Hippocampal formation (tissue), 2 donors: ENCODE measurements at regions not wholly inside any gene's neighbourhood (a gene's known extent, or its start where the extent isn't known, plus 50 kb on each side); places are given as distances from the start of the nearest gene placed in this dataset.

Experiments used
- DNase-seq, 2 donors: peaks; one replicate each; lab custom pipeline; 2025; lab: John Stamatoyannopoulos, UW

DNA sequence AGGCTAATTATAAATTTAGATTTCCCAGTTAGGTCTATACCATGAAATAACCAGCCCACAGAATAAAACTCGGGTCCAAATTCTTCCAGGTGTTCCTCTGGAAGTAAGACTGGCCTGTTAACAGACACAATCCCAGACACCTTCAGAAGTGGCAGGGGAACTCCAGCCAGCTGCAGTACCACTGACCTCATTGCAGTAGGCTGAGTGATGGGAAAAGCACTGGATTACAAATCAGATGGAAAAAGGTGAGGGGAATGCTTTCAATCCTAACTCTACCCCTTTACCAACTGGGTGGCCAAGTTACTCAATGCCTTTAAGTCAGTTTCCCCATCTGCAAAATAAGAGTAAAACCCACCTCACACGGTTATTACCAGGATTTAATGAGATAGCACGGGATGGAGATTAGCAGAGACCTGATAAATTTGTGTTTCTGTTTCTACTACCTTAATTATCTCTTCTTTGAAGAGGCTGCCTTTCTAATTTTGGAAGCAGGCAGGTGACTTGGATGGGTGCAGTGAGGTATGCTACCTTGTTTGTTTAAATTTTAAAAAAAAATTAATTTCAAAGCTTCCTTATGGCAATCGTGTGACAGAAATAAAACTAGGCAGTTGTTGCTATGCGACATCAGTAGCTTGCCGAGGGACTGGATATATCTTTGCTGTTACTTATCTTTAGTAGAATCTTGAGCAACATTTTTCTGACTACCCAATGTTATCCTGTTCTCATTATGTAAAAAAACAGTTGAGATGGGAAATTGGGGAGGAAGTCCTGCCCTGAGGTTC, 167.3 kb upstream of the GRIN2B start:
- peak in 1 of 2 donors; percentile 20 for DNase-seq

- no peak for DNase-seq
Observed at GRCh38 chr12:14153803-14154202, 172.4 kb upstream of the GRIN2B start.

DNA sequence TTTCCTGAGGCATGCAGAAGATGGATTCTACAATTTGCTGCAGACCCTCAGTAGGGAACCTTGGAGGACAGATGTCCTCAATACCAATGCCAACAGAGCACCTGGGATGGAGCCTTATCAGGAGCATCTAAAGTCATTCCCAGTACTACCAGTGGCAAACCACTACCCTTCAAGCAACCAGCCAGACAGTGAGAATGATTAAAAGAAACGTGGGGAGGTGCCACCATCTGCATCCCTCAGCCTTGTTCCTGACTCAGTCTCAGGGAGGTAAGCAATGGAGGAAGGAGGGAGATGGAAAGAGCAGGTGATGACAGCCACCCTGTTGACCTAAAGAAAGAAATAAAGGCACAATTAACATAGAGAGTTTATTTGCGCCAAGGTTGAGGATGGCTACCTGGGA, 175.2 kb upstream of the GRIN2B start:
- no peak for DNase-seq

- DNase-seq: no peak
Observed at GRCh38 chr12:14157088-14157747, 175.8 kb upstream of the GRIN2B start.

DNA sequence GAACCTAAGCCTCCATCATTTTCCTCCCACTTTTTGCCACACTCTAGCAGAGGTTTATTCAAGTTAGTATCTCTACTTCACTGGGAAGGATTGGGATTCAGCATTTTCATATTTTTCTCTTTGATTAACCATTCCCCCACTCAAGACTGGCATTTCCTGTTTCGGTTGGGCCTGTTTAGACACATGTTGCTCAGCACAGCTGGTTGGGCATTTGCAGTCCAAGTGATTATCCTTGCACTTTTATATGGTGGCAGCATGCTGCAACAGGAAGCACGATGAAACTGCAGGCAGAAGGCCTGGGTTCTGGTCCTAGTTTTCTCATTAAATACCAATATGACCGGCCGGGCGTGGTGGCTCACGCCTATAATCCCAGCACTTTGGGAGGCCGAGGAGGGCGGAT, 182.9 kb upstream of the GRIN2B start:
- no peak for DNase-seq

GRCh38 chr12:14167005-14167628, 185.7 kb upstream of the GRIN2B start:
- peak; percentile 33 to 77 for DNase-seq

DNA sequence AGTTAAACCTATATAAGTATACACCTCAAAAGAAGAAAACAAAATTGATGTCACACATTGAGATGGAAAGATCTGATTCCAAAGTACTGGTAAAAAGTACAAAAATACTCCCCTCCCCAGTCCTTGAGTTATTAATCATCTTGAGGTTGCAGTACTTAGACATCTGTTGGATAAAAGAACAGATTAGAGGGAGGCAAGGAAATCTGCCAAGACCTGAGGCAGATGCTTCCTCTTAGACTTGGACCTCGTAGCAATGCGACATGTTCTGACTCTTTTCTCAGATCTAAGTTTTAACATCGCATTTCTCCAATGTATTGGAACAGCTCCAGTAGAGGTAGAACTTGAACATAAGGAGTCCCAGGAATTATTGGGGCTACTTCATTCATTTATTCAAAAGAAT, 187.9 kb upstream of the GRIN2B start:
- no peak for DNase-seq

GRCh38 chr12:14171106-14171505, 189.7 kb upstream of the GRIN2B start:
- DNase-seq: no peak

DNA sequence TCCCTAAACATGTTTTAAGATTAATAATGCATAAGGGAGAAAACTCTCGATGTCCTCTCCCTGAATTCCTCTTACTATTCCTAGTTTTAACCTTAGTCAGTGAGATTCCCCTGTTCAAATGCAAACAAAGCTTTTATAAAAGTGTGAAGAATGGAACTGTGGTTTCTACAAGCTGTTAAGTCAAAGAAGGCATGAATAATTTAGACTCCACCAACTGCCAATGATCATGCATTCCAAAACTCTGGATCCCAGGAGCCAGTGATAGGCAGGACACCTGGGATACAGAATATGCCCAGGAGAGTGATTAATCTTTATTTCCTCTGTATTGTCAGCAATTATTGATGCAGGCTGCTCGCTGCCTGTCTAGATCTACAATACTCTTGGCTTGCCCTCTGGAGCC, 190.3 kb upstream of the ATF7IP start:
- DNase-seq: no peak

GRCh38 chr12:14185427-14186192, 179.9 kb upstream of the ATF7IP start:
- DNase-seq: peak in 1 of 2 donors; percentile 48

DNA sequence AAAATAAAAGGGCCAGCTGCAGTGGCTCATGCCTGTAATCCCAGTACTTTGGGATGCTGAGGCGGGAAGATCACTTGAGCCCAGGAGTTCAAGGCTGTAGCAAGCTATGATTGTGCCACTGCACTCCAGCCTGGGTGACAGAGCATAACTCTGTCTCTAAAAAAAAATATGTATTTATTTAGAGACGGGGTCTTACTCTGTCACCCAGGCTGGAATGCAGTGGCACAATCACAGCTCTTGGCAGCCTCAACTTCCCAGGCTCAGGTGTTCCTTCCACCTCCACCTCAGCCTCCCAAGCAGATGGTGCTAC, 179.3 kb upstream of the ATF7IP start:
- DNase-seq: no peak

GRCh38 chr12:14187002-14187401, 178.5 kb upstream of the ATF7IP start:
- no peak for DNase-seq

DNA sequence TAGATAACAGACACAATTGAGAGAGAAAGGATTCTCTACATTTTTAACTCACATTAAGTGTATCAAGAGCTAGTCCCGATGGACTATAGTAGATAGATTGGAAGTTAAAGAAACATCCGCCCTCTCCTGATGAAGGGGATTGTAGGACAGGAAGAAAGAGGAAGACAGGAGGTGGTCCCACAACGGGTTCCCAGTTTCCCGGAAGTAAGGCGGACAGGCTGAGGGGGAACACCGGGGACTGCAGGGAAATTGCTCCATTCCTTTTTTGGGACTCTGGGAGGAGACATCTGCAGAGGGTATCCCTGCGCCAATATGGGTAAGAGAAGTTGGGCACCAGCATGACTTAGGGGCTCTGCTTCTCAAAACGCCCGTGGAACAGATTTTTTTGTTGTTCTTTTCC, 177.5 kb upstream of the ATF7IP start:
- no peak for DNase-seq

- DNase-seq: no peak
Observed at GRCh38 chr12:14188744-14189143, 176.7 kb upstream of the ATF7IP start.

DNA sequence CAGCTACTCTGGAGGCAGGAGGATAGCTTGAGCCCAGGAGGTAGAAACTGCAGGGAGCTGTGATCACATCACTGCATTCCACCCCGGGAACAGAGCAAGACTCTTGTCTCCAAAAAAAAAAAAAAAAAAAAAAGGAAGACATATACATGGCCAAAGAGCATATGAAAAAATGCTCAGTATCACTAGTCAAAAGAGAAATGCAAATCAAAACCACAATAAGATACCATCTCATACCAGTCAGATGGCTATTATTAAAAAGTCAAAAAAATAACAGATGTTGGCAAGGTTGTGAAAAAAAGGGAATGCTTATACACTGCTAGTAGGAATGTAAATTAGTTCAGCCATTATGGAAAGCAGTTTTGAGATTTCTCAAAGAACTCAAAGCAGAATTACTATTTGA, 174.8 kb upstream of the ATF7IP start:
- no peak for DNase-seq

- no peak for DNase-seq
Observed at GRCh38 chr12:14191612-14192011, 173.9 kb upstream of the ATF7IP start.

DNA sequence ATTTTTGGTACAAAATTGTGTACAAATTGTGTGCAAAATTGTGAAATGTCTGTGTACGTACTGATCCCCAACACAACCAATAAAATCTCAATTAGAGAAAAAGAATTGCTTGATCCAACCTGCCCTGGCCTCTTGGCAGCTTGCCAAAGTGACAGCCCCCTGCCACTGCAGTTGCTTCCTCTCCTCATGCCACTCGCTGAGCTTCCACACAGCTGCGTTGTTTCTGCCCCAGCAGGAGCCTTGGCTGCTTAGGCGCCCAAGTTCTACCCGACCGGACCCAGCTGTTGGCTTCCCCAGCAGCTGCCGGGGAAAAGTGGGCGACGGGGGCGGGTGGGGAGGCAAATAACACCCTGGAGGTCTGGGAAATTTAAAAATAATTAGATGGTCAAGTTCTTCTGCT, 171.8 kb upstream of the ATF7IP start:
- DNase-seq: no peak

DNA sequence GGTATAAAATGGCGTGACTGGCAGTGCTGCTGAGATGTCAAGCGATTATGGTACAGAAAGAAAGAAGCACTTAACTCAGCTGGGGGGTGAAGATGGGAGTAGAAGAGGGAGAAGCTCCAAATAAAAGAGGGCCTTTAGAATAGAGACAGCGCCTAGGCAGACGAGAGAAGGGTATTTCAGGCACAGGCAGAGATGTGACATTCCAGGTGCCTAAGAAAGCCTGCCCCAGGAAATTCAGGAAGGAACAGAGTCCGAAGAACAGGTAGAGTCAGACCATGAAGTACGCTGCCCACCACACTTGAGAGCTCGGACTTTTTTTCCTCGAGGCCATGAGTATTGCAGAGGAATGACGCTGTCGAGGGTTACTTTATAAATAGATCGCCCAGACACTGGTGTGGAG, 170.9 kb upstream of the ATF7IP start:
- no peak for DNase-seq

DNA sequence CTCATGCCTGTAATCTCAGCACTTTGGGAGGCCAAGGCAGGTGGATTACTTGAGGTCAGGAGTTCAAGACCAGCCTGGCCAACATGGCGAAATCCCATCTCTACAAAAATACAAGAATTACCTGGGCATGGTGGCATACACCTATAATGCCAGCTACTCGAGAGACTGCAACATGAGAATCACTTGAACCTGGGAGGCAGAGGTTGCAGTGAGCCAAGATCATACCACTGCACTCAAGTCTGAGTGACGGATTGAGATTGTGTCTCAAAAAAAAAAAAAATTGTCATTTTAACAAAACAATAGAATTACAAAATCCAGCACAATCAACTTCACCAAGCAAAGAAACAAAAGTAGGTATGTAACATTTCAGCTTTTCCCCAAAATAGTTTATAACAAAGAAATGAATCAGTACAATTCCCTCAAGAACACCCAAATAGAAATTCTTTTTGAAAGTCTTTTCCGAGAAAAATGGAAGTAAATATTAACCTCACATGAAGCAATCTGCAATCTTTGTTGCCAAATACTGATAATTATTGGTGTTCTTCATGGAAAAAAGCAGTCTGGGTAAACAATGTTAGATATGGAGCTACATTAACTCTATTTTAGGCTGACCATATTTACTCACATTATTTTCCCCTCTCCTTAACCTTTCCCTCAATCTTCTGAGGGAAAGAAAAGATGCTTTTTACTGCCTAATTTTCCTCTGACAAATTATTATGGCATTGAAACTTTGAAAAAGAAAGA, 165.9 kb upstream of the ATF7IP start:
- no peak for DNase-seq

GRCh38 chr12:14200598-14200997, 164.9 kb upstream of the ATF7IP start:
- no peak for DNase-seq

- DNase-seq: no peak
Observed at GRCh38 chr12:14201291-14201690, 164.2 kb upstream of the ATF7IP start.
